ENCODE measurements at regions not wholly inside any gene's neighbourhood (a gene's known extent, or its start where the extent isn't known, plus 50 kb on each side); places are given as distances from the start of the nearest gene placed in this dataset.

DNA sequence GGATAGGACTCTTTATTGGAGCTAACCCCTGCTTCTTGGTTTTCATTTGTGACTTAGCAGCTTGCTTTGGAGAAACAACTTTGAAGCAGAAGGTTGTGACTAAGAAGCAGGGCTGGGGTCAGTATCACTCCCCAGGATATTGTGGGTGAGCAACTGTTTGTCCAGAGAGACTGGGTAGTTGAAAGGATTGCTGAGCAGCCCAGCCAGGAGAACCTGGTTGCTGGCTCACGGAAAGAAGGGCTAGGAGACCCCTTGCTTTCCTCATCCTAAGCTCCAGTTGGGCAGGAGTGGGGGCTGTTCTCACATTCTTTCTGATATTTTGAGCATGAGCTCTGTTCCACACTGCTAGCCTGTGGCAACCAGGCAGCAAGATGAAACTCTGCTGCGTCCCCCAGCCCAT lies 151.2 kb downstream of the CBLN1 start:
- DNase-seq = no peak
- intact Hi-C loops (cut with DNase I) = no loop called here
- ATAC-seq = no peak

DNA sequence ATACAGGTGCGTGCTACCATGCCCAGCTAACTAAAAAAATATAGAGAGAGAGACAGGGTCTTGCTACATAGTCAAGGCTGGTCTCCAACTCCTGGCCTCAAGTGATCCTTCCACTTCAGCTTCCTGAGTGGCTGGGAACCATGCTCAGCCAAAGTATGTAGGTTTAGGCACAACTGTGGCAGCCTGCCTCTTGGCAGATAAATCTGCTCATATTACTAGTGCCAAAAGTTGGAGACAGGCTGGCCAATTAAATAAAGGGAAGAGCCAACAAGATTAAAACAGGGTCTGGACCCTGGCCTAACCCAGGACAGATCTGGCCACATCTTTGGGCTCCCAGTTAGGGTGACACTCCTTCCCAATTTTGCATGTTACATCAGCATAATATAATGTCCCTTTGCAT lies 151.7 kb downstream of the CBLN1 start:
- intact Hi-C loops (cut with DNase I) = no loop called here
- peak in 1 of 2 donors; percentile 44 for ATAC-seq
- no peak for DNase-seq

DNA sequence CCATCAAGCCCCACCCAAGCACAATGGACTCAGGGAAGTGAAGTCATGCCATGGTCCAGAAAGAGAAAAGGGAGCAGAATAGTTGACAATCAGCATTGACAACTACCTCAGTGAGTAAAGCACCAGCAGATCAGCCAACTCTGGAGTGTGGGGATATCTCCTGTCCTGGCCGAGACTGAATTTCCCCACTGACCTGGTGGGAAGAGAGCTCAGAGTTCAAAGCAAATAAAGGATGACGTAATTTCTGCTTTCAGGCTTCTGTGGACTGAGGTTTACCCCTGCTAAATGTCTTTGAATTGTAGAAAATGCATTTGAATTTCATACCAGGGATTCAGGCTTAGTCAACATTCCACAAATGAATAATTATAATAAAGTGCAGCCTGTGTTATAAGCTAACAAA lies 152.9 kb downstream of the CBLN1 start:
- intact Hi-C loops (cut with DNase I) = no loop called here
- ATAC-seq = no peak
- DNase-seq = no peak

DNA sequence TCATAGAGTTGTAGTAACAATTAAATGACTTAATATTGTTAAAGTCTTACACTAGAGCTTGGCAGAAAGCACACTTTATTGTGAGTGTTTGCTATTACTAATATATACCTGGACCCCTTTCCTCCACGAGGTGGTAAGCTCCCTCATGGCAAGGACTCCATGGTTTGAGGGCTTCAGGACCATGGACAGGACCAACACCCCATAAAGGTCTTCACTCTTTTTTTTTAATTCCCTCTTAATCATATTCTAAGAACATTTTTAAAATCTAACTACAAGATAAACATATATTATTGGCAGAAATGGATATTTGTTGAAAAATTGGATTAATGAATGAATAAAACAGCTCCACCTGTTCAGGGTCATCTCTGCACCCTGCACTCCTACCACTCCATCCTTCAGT lies 154.5 kb downstream of the CBLN1 start:
- intact Hi-C loops (cut with DNase I) = no loop called here
- DNase-seq (no peak), ATAC-seq (no peak)

DNA sequence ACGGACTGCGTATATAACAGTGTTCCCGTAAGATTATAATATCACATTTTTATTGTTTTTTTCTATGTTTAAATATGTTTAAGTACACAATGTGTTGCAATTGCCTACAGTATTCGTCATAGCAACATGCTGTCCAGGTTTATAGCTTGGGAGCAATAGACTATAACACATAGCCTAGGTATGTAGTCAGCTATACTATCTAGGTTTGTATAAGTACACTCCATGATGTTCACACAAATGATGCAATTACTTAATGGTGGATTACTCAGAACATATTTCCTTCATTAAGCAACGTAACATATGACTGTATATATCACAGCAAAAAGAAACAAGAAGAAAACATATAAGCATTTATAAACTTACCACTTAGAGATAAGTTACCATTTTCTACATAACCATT lies 160.0 kb downstream of the CBLN1 start:
- ATAC-seq = no peak
- DNase-seq = no peak
- intact Hi-C loops (cut with DNase I) = no loop called here

DNA sequence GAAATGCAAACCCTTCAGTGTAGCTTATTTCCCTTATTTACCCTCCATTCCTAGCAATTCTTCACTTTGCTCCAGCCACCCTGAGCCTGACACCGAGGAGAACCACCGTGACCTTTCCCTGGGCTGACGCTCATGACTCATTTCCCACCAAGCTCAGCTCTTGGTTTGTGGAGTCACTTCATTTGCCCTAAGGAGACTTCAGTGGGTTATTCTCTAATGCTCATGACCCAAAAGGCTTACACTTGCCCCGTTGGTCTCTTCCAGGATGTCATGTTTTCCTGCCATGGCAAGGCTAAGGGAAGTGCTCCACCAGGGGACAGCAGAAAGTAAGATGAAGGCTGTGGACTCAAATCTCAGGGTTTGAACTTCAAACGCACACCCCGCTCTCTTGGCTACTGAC lies 161.0 kb downstream of the CBLN1 start:
- no peak for ATAC-seq
- DNase-seq = no peak
- intact Hi-C loops (cut with DNase I) = no loop called here

DNA sequence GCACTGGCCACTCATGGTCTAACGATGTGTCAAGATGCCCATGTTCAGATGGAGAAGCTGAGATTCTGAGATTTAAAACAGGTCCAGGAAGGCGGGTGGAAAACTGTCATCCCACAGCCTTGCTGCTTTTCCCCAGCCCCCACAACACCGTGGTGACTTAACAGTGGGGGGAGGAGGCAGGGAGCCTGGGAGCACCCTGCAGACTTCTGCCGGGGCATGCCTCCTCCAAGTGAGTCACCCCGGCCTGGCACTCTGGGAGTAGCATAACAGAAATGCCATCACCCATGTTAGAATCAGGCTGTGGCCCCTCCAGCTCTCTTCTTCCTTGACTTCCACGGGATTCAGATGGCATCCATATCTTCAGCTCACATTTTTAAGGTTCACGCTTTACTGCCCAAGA lies 164.8 kb downstream of the CBLN1 start:
- intact Hi-C loops (cut with DNase I) = no loop called here
- ATAC-seq (no peak), DNase-seq (no peak)

DNA sequence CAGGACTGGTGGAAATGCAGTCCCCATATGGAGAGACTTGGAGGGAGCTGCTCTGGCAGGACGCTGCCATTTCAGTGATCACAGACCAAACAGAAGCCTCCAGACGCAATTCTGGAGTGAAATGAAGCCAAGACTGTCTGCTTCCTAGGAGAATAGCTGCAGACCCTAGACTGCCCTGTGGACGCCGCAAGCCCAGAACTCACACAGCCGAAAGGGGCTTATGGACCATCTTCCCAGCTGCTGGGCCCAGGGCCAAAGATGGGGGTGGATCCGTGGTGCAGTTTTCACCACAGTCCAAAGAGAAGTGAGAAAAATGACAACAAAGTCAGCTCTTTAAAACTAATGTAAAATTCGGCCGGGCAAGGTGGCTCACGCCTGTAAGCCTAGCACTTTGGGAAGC lies 165.7 kb downstream of the CBLN1 start:
- no peak for DNase-seq
- no peak for ATAC-seq
- intact Hi-C loops (cut with DNase I) = no loop called here

DNA sequence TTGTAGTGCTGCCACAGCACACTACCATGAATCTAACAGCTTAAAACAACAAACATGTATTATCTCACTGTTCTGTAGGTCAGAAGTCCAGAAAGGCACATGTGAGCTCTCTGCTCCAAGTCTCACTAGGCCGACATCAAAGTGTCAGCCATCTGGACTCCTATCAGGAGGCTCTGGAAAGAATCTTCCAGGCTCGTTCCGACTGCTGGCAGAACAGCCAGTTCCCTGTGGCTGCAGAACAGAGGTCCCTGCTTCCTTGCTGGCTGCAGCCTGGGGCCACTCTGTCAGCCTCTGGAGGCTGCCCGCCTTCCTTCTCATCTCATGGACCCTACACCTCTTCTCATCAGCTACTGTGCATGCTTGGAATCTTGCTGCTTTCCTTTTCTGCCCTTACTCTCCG lies 168.9 kb downstream of the CBLN1 start:
- peak; percentile 42 for DNase-seq
- peak; percentile 65 to 81 for ATAC-seq
- intact Hi-C loops (cut with DNase I) = no loop called here

DNA sequence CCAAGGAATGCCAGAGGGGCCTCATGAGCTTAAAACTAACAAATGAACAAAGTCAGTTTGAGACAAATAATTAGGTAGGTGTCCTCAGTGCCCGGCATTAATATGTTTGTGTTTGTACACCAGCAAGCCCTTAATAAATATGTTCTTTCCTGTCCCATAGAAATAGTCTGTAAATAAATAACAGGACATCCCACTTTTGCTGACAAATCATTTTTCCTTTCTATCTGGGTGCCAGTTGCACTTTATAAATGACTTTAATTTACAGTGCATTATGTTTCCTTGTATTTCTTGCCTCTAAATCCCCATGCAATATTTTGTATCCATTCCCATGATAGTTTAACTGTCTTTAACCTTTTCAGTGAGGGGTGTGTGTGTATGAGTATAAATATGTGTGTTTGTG lies 170.3 kb downstream of the CBLN1 start:
- intact Hi-C loops (cut with DNase I) = no loop called here
- ATAC-seq (no peak), DNase-seq (no peak)

DNA sequence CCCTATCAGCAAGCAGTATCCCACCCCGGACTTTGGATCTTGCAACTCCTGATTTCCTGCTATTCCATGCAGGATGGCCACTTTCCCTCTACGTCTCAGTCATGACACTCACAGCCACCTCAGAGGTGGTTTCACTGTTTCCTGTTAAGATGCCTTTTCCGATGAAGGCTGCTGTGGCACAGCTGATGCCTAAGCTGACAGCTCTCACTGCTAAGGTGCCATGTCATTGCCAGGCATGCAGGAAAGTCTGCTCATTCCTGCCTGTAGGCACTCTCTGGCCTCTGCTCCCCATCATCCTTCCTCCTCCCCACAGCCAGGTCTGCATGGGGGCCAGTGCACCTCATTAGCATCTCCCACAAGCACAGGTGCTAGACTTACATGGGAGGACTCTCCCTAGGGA lies 173.0 kb downstream of the CBLN1 start:
- no peak for DNase-seq
- no peak for ATAC-seq
- intact Hi-C loops (cut with DNase I) = no loop called here

DNA sequence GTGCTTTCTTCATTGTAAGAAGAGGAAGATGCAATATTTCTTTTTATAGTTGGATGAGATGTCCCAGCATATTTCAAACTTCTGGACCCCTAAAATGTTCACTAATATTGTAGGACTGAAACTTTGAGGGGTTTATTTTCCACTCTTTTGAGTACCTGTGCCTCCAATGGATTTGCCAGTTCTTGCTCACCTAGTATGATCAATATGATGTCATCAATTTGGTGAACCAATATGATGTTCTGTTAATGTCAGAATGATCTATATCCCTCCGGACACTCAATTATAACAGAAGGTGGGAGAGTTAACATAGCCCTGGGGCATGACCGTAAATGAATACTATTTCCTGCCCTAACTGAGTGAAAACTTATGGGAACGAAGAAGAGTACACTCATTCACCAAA lies 178.3 kb downstream of the CBLN1 start:
- DNase-seq (no peak), ATAC-seq (no peak)
- intact Hi-C loops (cut with DNase I) = no loop called here

DNA sequence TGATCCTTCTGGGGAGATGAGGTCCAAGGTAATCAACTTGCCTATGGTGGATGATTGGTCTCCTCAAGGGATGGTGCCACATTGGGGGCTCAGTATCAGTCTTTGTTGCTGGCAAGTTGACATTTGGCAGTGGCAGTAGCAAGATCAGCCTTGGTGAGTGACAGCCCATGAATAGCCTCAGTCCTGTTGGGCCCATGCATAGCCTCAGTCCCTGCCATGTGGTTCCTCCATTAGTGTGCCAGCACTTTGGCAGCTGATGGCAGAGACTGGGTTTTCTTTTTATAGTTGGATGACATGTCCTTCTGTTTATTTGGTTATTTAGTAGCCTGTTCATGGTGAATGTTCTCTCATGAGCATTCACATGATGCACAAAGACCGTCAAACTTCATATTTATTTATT lies 179.6 kb downstream of the CBLN1 start:
- intact Hi-C loops (cut with DNase I) = no loop called here
- no peak for DNase-seq
- ATAC-seq = no peak

DNA sequence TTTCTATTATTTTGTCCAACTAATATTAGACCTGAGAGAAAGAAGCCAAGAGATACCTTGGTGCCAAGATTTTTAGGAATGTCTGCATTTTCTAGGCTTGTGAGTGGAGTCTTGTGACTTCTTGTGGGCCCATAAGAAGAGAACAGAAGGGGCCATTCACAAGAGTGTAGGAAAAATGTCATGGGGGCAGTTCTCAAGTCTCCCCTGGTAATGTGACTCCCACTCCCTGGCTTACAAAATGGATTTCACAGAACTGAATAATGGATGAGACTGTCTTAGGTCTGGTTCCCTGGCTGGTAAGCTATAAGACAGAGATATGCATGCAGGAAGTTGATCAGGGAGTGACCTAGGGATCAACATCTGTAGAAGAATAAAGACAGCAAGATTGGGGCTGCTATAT lies 181.3 kb downstream of the CBLN1 start:
- ATAC-seq (no peak), DNase-seq (no peak)
- intact Hi-C loops (cut with DNase I) = no loop called here

DNA sequence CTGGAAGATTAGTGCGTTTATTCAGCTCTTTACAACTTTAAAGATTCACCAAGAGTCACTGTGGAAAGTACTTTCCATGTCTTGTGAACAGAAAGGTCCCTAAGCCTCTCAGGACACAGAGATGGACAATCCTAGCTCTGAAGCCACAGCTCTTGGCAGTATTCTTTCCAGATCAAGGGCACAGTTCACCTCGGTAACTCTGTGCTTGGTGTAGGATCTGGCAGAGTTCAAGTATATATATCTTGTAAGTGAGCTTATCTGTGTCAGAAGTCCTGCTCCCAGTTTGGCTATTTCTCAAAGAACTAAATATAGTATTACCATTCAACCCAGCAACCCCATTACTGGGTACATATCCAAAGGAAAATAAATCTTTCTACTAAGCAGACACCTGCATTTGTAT lies 183.7 kb downstream of the CBLN1 start:
- DNase-seq = no peak

DNA sequence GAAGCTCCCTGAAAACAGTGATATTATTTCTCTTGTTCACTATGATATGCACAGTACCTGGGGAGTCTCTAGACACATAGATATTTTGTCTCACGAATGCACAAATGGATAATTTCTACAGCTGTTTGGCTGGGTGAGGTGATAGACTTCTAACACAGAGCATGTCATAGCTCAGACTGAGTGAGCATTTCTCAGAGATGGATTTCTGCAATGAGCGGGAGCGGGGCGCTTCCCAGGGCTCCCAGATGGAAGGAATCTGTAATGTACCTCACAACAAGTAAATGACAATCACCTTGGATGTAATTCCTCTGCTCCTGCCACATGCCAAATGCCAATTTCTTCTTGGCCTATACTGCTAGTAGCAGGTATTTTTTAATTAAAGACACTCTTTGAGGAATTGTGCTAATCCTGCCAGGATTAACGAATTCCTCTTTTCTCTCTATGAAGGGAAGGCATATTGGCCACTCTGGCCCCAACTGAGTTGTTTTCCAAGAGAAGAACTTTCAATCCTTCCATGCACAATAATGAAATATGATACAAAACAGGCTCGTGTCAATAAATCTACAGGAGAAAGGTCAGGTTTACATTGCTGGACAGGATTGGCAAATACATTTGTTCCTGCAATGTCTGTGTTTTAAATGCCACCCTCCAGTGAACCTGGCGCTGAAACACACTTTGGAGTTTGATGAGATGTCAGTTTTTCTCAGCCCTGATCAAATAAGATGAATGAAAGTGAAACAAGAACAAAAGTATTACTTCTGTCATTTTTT lies 185.3 kb downstream of the CBLN1 start:
- intact Hi-C loops (cut with DNase I) = no loop called here
- DNase-seq (no peak), ATAC-seq (no peak)

More for the DNA sequence above, 183.7 kb downstream of the CBLN1 start:
- ATAC-seq = peak in 1 of 2 donors; percentile 15
- intact Hi-C loops (cut with DNase I) = no loop called here

DNA sequence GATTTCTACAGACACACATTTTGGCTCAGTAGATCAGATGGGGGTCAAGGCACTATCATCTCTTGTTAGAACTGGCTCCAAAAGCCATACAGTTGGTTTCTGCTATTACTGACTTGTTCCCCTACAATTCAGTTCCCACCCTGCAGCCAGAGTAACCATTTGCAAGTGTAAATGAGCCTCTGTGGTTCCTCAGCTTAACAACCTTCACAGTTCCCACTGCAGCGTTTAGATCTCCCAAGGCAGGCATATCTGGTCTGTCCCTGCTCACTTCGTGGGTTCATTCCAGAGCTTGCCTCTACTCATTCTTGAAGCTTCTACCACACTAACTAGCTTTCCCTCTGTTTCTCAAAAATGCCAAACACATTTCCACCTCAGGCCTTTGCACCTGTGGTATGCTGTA lies 186.1 kb downstream of the CBLN1 start:
- DNase-seq (no peak), ATAC-seq (no peak)
- intact Hi-C loops (cut with DNase I) = no loop called here

DNA sequence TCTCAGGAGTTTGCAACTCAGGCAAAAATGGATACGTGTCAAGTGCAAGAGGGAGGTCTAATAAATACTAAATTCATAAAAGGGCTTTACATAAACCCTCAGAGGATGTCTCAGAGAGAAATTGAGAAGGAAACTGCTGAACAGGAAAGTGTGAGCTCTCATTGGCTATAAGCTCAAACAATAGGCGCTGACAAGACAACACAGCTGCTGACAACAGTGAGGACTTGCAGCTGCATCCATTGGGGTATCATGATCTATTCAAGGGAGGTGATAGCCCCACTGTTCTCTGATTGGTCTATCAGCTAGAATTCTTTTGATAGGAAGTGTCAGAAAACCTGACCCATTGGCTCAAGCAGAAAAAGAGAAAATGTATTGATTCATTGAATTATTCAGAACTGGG lies 187.2 kb downstream of the CBLN1 start:
- ATAC-seq (no peak), DNase-seq (no peak)
- intact Hi-C loops (cut with DNase I) = no loop called here

DNA sequence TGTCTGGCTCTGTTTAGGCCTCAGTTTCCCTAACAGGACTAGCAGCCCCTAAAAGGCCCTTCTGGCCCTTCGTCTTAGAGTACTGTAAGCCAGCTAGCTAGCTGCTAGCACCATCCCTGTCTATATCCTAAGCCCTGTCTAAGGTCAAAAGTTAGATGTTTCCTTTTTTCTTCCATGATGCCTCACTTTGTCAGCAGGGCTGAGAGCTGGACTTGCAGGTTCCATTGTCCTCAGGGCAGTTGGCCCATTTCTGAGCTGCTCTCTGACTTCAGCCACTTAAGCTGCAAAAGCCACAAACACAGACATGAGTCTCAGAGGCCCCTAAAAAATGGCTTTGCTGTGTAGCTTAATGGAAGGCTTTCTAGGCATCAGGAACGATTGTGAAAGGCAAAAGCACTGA lies 187.7 kb downstream of the CBLN1 start:
- no peak for ATAC-seq

DNA sequence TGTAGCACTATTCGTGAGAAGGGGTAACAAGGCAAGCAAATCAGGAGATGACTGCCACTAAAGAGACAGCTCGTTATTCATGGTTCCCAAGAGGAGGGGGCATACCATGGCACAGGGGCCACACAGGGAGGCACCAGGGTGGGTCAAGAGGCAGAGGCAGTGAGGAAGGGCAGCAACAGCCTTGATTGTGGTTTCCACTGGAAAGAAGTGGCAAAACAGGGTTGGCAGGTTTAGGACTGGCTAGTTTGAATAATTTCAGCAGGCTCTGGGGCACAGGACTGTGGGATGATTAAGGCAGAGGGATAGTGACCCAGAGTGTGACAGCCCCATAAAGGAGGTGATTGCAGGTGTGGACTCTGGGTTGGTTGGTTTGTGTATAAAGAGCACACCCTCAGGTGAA lies 188.9 kb downstream of the CBLN1 start:
- DNase-seq = no peak
- intact Hi-C loops (cut with DNase I) = no loop called here
- no peak for ATAC-seq

More for the DNA sequence above, 187.7 kb downstream of the CBLN1 start:
- intact Hi-C loops (cut with DNase I) = no loop called here
- DNase-seq = no peak

DNA sequence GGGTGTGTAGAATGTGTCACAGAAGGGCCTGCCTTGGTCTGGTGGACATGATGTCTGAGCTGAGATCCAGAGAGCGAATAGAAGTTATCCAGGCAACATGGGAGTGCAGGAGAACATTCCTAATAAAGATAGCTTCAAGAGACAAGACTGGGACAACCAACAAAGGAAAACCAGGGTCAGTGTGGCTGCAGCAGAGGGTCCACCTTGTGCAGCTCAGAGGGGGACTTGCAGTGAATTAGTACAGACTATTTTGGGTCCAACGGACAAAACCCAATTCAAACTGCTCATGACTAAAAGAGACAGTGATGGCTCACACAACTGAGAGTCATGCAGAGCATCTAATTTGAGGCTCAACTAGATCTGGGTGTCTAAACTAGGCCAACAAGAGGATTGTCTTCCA lies 192.1 kb downstream of the CBLN1 start:
- no peak for ATAC-seq
- DNase-seq = no peak
- intact Hi-C loops (cut with DNase I) = no loop called here

DNA sequence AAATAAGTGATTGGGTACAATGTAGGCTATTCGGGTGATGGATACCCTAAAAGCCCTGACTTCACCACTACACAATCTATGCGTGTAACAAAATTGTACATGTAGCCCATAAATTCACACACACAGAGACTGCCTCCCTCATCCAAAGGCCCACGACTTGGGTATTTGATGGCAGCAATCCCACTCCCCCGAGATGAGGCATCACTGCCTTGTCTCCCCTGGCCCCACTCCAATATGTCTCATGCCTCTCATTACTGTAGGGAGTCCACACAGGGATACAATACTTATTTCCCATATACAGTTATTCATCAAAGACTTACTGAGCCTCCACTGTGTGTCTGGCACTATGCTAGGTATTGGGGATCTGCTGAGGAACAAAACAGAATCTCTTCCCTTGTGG lies 192.6 kb downstream of the CBLN1 start:
- DNase-seq (no peak), ATAC-seq (no peak)
- intact Hi-C loops (cut with DNase I) = no loop called here
